ELF-1 (cell line): ENCODE measurements at regions not wholly inside any gene's neighbourhood (a gene's known extent, or its start where the extent isn't known, plus 50 kb on each side); places are given as distances from the start of the nearest gene placed in this dataset.

Experiments
- DNase-seq: peaks from one replicate; pipeline ENCODE4 v3.0.0-alpha.2; 2016; ENCODE audit warnings: low read depth, low spot score

- DNase-seq: no peak
Measured at GRCh38 chr12:18207266-18207665, 54.1 kb upstream of the PIK3C2G start.

GRCh38 chr12:18206198-18206597 is 55.1 kb upstream of the PIK3C2G start:
- DNase-seq: no peak

- DNase-seq: no peak
Measured at GRCh38 chr12:18204053-18204452, 57.3 kb upstream of the PIK3C2G start.

GRCh38 chr12:18192119-18192518 is 69.2 kb upstream of the PIK3C2G start:
- DNase-seq: no peak

GRCh38 chr12:18183141-18183540 is 78.2 kb upstream of the PIK3C2G start:
- no peak for DNase-seq

GRCh38 chr12:18171571-18171970 is 81.6 kb upstream of the RERGL start:
- DNase-seq: no peak

- no peak for DNase-seq
Measured at GRCh38 chr12:18168016-18168415, 78.0 kb upstream of the RERGL start.

- DNase-seq: no peak
Measured at GRCh38 chr12:18165889-18166288, 75.9 kb upstream of the RERGL start.

- DNase-seq: no peak
Measured at GRCh38 chr12:18165422-18165871, 75.5 kb upstream of the RERGL start.

- DNase-seq: no peak
Measured at GRCh38 chr12:18160901-18161300, 70.9 kb upstream of the RERGL start.

GRCh38 chr12:18158774-18159557 is 69.0 kb upstream of the RERGL start:
- DNase-seq: peak; percentile 41

- DNase-seq: peak; percentile 15
Measured at GRCh38 chr12:18153826-18154225, 63.8 kb upstream of the RERGL start.

- no peak for DNase-seq
Measured at GRCh38 chr12:18151036-18151435, 61.0 kb upstream of the RERGL start.

GRCh38 chr12:18148961-18149360 is 59.0 kb upstream of the RERGL start:
- DNase-seq: no peak

GRCh38 chr12:18146363-18146762 is 56.4 kb upstream of the RERGL start:
- DNase-seq: no peak

- no peak for DNase-seq
Measured at GRCh38 chr12:18145924-18146323, 55.9 kb upstream of the RERGL start.

- no peak for DNase-seq
Measured at GRCh38 chr12:18141048-18141982, 51.3 kb upstream of the RERGL start.

- no peak for DNase-seq
Measured at GRCh38 chr12:18139989-18140596, 50.1 kb upstream of the RERGL start.
